DOHH2 (cell line): ENCODE measurements at regions not wholly inside any gene's neighbourhood (a gene's known extent, or its start where the extent isn't known, plus 50 kb on each side); places are given as distances from the start of the nearest gene placed in this dataset.

ENCODE experiments used
- EZH2phosphoT487 ChIP-seq: fragments of 200-600 bp; sonication (generic); IDR thresholded peaks from 2 replicates; pipeline ENCODE4 v1.6.1; 2017; ENCODE audit warnings: borderline replicate concordance, mild to moderate bottlenecking, antibody characterized with exemption, low read length, moderate library complexity, mixed read lengths
- TF ChIP-seq, protein P1 (sequence below): fragments of 200-600 bp; sonication (generic); IDR thresholded peaks from one replicate; pipeline ENCODE4 v1.5.1; 2014; ENCODE audit warnings: antibody characterized with exemption, mild to moderate bottlenecking, low read depth, low read length; ENCODE audit not compliant: poor library complexity, severe bottlenecking

DNA sequence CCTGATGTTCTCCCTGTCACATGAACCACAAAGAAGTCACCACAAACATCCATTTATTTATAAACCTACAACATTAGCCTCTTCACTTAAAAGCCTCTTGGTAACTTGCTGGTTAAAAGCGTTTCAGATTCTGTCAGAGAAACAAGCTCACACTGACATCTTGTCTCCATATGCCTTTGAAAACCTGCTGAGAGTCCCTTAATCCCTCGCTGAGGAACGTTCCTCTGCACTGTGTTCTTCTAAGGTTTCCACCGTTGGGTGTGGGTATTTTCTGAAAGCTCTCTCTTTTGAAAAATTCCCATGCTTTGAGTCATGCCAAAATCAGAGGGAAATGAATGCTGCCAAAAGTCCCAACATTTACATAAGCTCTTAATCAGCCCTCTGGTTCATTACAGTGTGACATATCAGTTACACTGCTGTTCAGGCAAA, 149.8 kb downstream of the CCDC34 start:
- TF ChIP-seq EZH2phosphoT487 = no peak
- TF ChIP-seq, protein P1, sequence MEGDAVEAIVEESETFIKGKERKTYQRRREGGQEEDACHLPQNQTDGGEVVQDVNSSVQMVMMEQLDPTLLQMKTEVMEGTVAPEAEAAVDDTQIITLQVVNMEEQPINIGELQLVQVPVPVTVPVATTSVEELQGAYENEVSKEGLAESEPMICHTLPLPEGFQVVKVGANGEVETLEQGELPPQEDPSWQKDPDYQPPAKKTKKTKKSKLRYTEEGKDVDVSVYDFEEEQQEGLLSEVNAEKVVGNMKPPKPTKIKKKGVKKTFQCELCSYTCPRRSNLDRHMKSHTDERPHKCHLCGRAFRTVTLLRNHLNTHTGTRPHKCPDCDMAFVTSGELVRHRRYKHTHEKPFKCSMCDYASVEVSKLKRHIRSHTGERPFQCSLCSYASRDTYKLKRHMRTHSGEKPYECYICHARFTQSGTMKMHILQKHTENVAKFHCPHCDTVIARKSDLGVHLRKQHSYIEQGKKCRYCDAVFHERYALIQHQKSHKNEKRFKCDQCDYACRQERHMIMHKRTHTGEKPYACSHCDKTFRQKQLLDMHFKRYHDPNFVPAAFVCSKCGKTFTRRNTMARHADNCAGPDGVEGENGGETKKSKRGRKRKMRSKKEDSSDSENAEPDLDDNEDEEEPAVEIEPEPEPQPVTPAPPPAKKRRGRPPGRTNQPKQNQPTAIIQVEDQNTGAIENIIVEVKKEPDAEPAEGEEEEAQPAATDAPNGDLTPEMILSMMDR = no peak
